Naive thymus-derived CD4-positive, alpha-beta T cell (primary cell): ENCODE measurements at regions not wholly inside any gene's neighbourhood (a gene's known extent, or its start where the extent isn't known, plus 50 kb on each side); places are given as distances from the start of the nearest gene placed in this dataset.

ENCODE experiments used
- ATAC-seq: fragments of 150-1000 bp; cut with Tn5 transposase; 2 replicates; pipeline ENCODE4 v1.10.0; 2021; ENCODE audit warnings: mild to moderate bottlenecking, moderate library complexity
- CTCF ChIA-PET: fragments of 350-600 bp; sonication (Branson Sonifier 250); formaldehyde crosslinking; loops from one replicate; lab custom pipeline; 2021; ENCODE audit warnings: antibody characterized with exemption; lab: Charles Lee
- POLR2A ChIA-PET: fragments of 350-600 bp; sonication (Branson Sonifier 250); formaldehyde crosslinking; loops from one replicate; lab custom pipeline; 2021; ENCODE audit warnings: antibody characterized with exemption, inconsistent platforms; lab: Charles Lee
- DNase-seq, 9 donors: peaks; one replicate each; pipeline versions ENCODE4 v3.0.0 to v3.0.0-alpha.2; 2020 to 2022; ENCODE audit warnings: mixed read lengths in 1 of 9
- H3K27ac ChIP-seq: one replicate; pipeline ENCODE4 v1.7.0; 2013; ENCODE audit warnings: mild to moderate bottlenecking, low read depth, low read length, moderate library complexity
- H3K27me3 ChIP-seq, 2 donors: one replicate each; pipeline ENCODE4 v1.7.0; 2013; ENCODE audit warnings: low read length in 2 of 2, mild to moderate bottlenecking in 2 of 2, moderate library complexity in 2 of 2; ENCODE audit not compliant: control insufficient read depth in 2 of 2, insufficient read depth in 2 of 2
- H3K36me3 ChIP-seq, 3 experiments: 1 replicate in 2 of 3; 2 replicates in 1 of 3; pipeline ENCODE4 v1.7.0; 2013; ENCODE audit warnings: low read length in 3 of 3, mild to moderate bottlenecking in 3 of 3, moderate library complexity in 1 of 3; ENCODE audit not compliant: insufficient read depth in 3 of 3, control insufficient read depth in 2 of 3
- H3K4me1 ChIP-seq, 2 donors: one replicate each; pipeline ENCODE4 v1.7.0; 2013; ENCODE audit warnings: low read length in 2 of 2, mild to moderate bottlenecking in 2 of 2, moderate library complexity in 1 of 2; ENCODE audit not compliant: control insufficient read depth in 2 of 2, insufficient read depth in 2 of 2
- H3K4me3 ChIP-seq: 2 replicates; pipeline ENCODE4 v1.7.0; 2013; ENCODE audit warnings: mild to moderate bottlenecking, low read length
- H3K9me3 ChIP-seq, 3 experiments: 1 replicate in 2 of 3; 2 replicates in 1 of 3; pipeline ENCODE4 v1.7.0; 2013; ENCODE audit warnings: low read length in 3 of 3; ENCODE audit not compliant: control insufficient read depth in 2 of 3
- H3K27ac Mint-ChIP-seq, 9 donors: one replicate each; pipeline ENCODE4 v1.8.0; 2020 to 2022; ENCODE audit warnings: mixed read lengths in 9 of 9, mild to moderate bottlenecking in 8 of 9, moderate library complexity in 5 of 9, inconsistent platforms in 2 of 9
- H3K27me3 Mint-ChIP-seq, 5 donors: one replicate each; pipeline ENCODE4 v1.8.0; 2021 to 2022; ENCODE audit warnings: mixed read lengths in 5 of 5, mild to moderate bottlenecking in 1 of 5
- H3K36me3 Mint-ChIP-seq, 5 donors: one replicate each; pipeline ENCODE4 v1.8.0; 2020 to 2022; ENCODE audit warnings: mixed read lengths in 5 of 5, mild to moderate bottlenecking in 3 of 5, inconsistent platforms in 1 of 5
- H3K4me1 Mint-ChIP-seq, 7 donors: one replicate each; pipeline ENCODE4 v1.8.0; 2020 to 2022; ENCODE audit warnings: mixed read lengths in 7 of 7, mild to moderate bottlenecking in 3 of 7, inconsistent platforms in 1 of 7
- H3K4me3 Mint-ChIP-seq, 10 donors: one replicate each; pipeline ENCODE4 v1.8.0; 2020 to 2022; ENCODE audit warnings: mild to moderate bottlenecking in 10 of 10, mixed read lengths in 10 of 10, moderate library complexity in 6 of 10, inconsistent platforms in 2 of 10
- H3K9me3 Mint-ChIP-seq, 11 donors: one replicate each; pipeline ENCODE4 v1.8.0; 2020 to 2022; ENCODE audit warnings: mixed read lengths in 11 of 11, mild to moderate bottlenecking in 4 of 11, inconsistent platforms in 1 of 11, moderate library complexity in 1 of 11
- intact Hi-C, 2 donors: fragments of 100-400 bp; cut with micrococcal nuclease; formaldehyde crosslinking; loops; one replicate each; pipeline ENCODE4 v1.15.1; 2023

GRCh38 chrX:78513971-78514738 is 145.0 kb downstream of the RTL3 start:
- ChIA-PET POLR2A (interaction anchor here (0.6 kb wide), 1 partner anchor 619 kb away, joined by 3 read pairs; no protein-coding TSS in a partner anchor), CTCF (interaction anchor here (0.8 kb wide), 1 partner anchor 604 kb away, joined by 3 read pairs; the partner anchor contains the start of gene ATP7A)
- Mint-ChIP-seq H3K27ac (peak overlapping the region; percentile 64 to 93 (median 79)), H3K36me3 (peaks cover 0 to 70% (median 0%) of the 10 kb centered on the region in 5 donors), H3K9me3 (peaks cover 0 to 34% (median 3%) of the 10 kb centered on the region in 11 donors), H3K4me1 (peaks cover 2 to 58% (median 39%) of the 10 kb centered on the region in 7 donors), H3K4me3 (peak overlapping the region in 1 of 10 donors; percentile 30), H3K27me3 (no peaks in the 10 kb centered on the region)
- no peaks in the 10 kb centered on the region for H3K27me3 ChIP-seq
- no peak overlapping the region for H3K27ac ChIP-seq
- no peak overlapping the region for H3K4me3 ChIP-seq
- intact Hi-C loops, result loop anchor here (10.0 kb wide), 3 partner anchors 79 to 651 kb away; partner anchors contain the start of gene ATP7A (in 1 of the 2)
- no peak for DNase-seq
- H3K36me3 ChIP-seq, result no peaks in the 10 kb centered on the region
- H3K9me3 ChIP-seq, result no peaks in the 10 kb centered on the region
- peaks cover 16 to 25% of the 10 kb centered on the region in 2 donors for H3K4me1 ChIP-seq
- no peak for ATAC-seq

- Histone ChIP-seq H3K36me3 (no peaks in the 10 kb centered on the region), H3K27me3 (no peaks in the 10 kb centered on the region), H3K4me3 (no peak overlapping the region), H3K4me1 (no peaks in the 10 kb centered on the region), H3K27ac (no peak overlapping the region), H3K9me3 (no peaks in the 10 kb centered on the region)
- intact Hi-C loops, result no loop called here
- Mint-ChIP-seq H3K9me3 (peaks cover 0 to 33% (median 8%) of the 10 kb centered on the region in 11 donors), H3K4me3 (no peak overlapping the region), H3K27me3 (no peaks in the 10 kb centered on the region), H3K27ac (no peak overlapping the region), H3K36me3 (peaks cover 0 to 49% (median 0%) of the 10 kb centered on the region in 5 donors), H3K4me1 (peaks cover 0 to 10% (median 0%) of the 10 kb centered on the region in 7 donors)
- no peak for DNase-seq
- ChIA-PET POLR2A (no interaction called here), CTCF (no interaction called here)
- no peak for ATAC-seq
Observed at GRCh38 chrX:78506248-78506647, 152.9 kb downstream of the RTL3 start.

GRCh38 chrX:78496483-78496882 is 162.6 kb downstream of the RTL3 start:
- DNase-seq (no peak), ATAC-seq (no peak)
- no peak overlapping the region for H3K27ac ChIP-seq
- H3K9me3 ChIP-seq, result no peaks in the 10 kb centered on the region
- H3K27me3 Mint-ChIP-seq, result no peaks in the 10 kb centered on the region
- intact Hi-C loops, result no loop called here
- no peaks in the 10 kb centered on the region for H3K27me3 ChIP-seq
- H3K9me3 Mint-ChIP-seq, result peaks cover 0 to 10% (median 0%) of the 10 kb centered on the region in 11 donors
- POLR2A ChIA-PET, result no interaction called here
- H3K36me3 ChIP-seq, result no peaks in the 10 kb centered on the region
- no peak overlapping the region for H3K4me3 ChIP-seq
- no peaks in the 10 kb centered on the region for H3K4me1 ChIP-seq
- peaks cover 0 to 9% (median 0%) of the 10 kb centered on the region in 5 donors for H3K36me3 Mint-ChIP-seq
- no peak overlapping the region for H3K4me3 Mint-ChIP-seq
- CTCF ChIA-PET, result no interaction called here
- peaks cover 0 to 7% (median 0%) of the 10 kb centered on the region in 7 donors for H3K4me1 Mint-ChIP-seq
- no peak overlapping the region for H3K27ac Mint-ChIP-seq

GRCh38 chrX:78493180-78493579 is 165.8 kb upstream of the CYSLTR1 start:
- H3K36me3 Mint-ChIP-seq, result peaks cover 0 to 13% (median 0%) of the 10 kb centered on the region in 5 donors
- ChIA-PET POLR2A (no interaction called here), CTCF (no interaction called here)
- H3K9me3 ChIP-seq, result no peaks in the 10 kb centered on the region
- peak overlapping the region in 1 of 10 donors; percentile 39 for H3K4me3 Mint-ChIP-seq
- no peak overlapping the region for H3K27ac ChIP-seq
- no peak overlapping the region for H3K4me3 ChIP-seq
- no peak overlapping the region for H3K27ac Mint-ChIP-seq
- intact Hi-C loops, result no loop called here
- peaks cover 0 to 7% (median 0%) of the 10 kb centered on the region in 7 donors for H3K4me1 Mint-ChIP-seq
- DNase-seq (no peak), ATAC-seq (no peak)
- peaks cover 0 to 10% (median 0%) of the 10 kb centered on the region in 11 donors for H3K9me3 Mint-ChIP-seq
- no peaks in the 10 kb centered on the region for H3K27me3 Mint-ChIP-seq
- no peaks in the 10 kb centered on the region for H3K27me3 ChIP-seq
- no peaks in the 10 kb centered on the region for H3K4me1 ChIP-seq
- no peaks in the 10 kb centered on the region for H3K36me3 ChIP-seq

- no peaks in the 10 kb centered on the region for H3K27me3 ChIP-seq
- no peak overlapping the region for H3K4me3 ChIP-seq
- DNase-seq, result no peak
- H3K4me1 Mint-ChIP-seq, result no peaks in the 10 kb centered on the region
- peaks cover 0 to 6% (median 0%) of the 10 kb centered on the region in 5 donors for H3K36me3 Mint-ChIP-seq
- H3K36me3 ChIP-seq, result no peaks in the 10 kb centered on the region
- H3K9me3 ChIP-seq, result no peaks in the 10 kb centered on the region
- H3K27me3 Mint-ChIP-seq, result no peaks in the 10 kb centered on the region
- no peak overlapping the region for H3K27ac ChIP-seq
- ChIA-PET POLR2A (no interaction called here), CTCF (no interaction called here)
- H3K9me3 Mint-ChIP-seq, result peaks cover 0 to 14% (median 4%) of the 10 kb centered on the region in 11 donors
- no peak overlapping the region for H3K27ac Mint-ChIP-seq
- ATAC-seq, result no peak
- intact Hi-C loops, result no loop called here
- no peaks in the 10 kb centered on the region for H3K4me1 ChIP-seq
- H3K4me3 Mint-ChIP-seq, result no peak overlapping the region
Observed at GRCh38 chrX:78476701-78477100, 149.3 kb upstream of the CYSLTR1 start.

GRCh38 chrX:78456909-78457308 is 129.5 kb upstream of the CYSLTR1 start:
- Mint-ChIP-seq H3K36me3 (no peaks in the 10 kb centered on the region), H3K27ac (no peak overlapping the region), H3K4me1 (no peaks in the 10 kb centered on the region), H3K9me3 (peaks cover 0 to 27% (median 3%) of the 10 kb centered on the region in 11 donors), H3K27me3 (no peaks in the 10 kb centered on the region), H3K4me3 (no peak overlapping the region)
- DNase-seq (no peak), ATAC-seq (no peak)
- Histone ChIP-seq H3K9me3 (no peaks in the 10 kb centered on the region), H3K27me3 (no peaks in the 10 kb centered on the region), H3K4me3 (no peak overlapping the region), H3K36me3 (no peaks in the 10 kb centered on the region), H3K4me1 (no peaks in the 10 kb centered on the region), H3K27ac (no peak overlapping the region)
- intact Hi-C loops, result no loop called here
- CTCF ChIA-PET, result no interaction called here
- POLR2A ChIA-PET, result no interaction called here
